Choroid plexus epithelial cell (primary cell): ENCODE measurements at regions not wholly inside any gene's neighbourhood (a gene's known extent, or its start where the extent isn't known, plus 50 kb on each side); places are given as distances from the start of the nearest gene placed in this dataset.
"Not testable (repeated sequence)": the region's sequence is repeated elsewhere in the genome, so short reads cannot be mapped to it uniquely, and the experiment has no call there.

ENCODE experiments used
- DNase-seq: peaks from one replicate; pipeline ENCODE4 v3.0.0-alpha.2; 2010; ENCODE audit warnings: low read depth
- H3K4me3 ChIP-seq: 2 replicates; pipeline ENCODE4 v1.5.1; 2011; ENCODE audit warnings: low read depth, mild to moderate bottlenecking, control low read depth, low read length, moderate library complexity
- TF ChIP-seq, protein P1 (sequence below): conservative IDR thresholded peaks from 2 replicates; pipeline ENCODE4 v1.5.1; 2011; ENCODE audit warnings: low read depth, mild to moderate bottlenecking, control low read depth, inconsistent platforms, low read length, moderate library complexity

DNA sequence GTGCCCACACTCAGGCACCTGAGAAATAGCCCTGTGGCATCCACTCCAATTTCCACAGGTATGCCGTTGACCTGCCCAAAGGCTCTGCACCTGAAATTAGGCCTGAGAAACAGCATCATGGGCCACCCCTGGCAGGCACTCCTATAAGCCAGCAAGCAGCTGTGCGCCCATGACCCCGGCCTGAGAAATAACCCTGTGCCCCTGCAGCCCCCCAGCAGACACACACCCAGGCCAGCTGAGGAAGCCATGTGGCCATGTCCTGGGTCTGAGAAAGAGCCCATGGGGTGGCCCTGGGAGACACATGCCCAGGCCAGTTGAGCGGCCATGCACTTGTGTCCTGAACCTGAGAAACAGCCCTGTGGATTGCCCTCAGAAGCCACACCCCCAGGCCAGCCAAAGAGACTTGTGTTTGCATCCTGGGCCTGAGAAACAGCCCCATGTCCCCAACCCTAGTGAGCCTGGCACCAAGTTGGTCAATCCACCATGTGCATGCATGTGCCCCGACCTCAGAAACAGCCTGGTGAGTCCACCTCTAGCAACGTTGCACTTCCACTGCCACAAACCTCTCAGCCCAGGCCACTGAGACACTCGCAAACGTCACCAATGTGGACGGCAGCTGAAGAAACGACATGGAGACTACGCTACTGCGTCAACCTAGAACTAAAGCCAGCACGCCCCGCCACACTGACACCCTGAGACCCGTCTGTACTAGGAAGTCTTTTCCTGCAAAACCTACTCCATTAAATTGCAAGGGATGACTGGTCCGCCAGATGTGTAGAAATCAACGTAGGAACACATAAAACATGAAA, 411.9 kb downstream of the TMEM121 start:
- no peak for DNase-seq
- no peak overlapping the region for H3K4me3 ChIP-seq
- TF ChIP-seq, protein P1, sequence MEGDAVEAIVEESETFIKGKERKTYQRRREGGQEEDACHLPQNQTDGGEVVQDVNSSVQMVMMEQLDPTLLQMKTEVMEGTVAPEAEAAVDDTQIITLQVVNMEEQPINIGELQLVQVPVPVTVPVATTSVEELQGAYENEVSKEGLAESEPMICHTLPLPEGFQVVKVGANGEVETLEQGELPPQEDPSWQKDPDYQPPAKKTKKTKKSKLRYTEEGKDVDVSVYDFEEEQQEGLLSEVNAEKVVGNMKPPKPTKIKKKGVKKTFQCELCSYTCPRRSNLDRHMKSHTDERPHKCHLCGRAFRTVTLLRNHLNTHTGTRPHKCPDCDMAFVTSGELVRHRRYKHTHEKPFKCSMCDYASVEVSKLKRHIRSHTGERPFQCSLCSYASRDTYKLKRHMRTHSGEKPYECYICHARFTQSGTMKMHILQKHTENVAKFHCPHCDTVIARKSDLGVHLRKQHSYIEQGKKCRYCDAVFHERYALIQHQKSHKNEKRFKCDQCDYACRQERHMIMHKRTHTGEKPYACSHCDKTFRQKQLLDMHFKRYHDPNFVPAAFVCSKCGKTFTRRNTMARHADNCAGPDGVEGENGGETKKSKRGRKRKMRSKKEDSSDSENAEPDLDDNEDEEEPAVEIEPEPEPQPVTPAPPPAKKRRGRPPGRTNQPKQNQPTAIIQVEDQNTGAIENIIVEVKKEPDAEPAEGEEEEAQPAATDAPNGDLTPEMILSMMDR: no peak

GRCh38 chr14:105938959-105939358, 412.6 kb downstream of the TMEM121 start:
- no peak overlapping the region for H3K4me3 ChIP-seq
- DNase-seq: no peak
- TF ChIP-seq, protein P1: no peak

DNA sequence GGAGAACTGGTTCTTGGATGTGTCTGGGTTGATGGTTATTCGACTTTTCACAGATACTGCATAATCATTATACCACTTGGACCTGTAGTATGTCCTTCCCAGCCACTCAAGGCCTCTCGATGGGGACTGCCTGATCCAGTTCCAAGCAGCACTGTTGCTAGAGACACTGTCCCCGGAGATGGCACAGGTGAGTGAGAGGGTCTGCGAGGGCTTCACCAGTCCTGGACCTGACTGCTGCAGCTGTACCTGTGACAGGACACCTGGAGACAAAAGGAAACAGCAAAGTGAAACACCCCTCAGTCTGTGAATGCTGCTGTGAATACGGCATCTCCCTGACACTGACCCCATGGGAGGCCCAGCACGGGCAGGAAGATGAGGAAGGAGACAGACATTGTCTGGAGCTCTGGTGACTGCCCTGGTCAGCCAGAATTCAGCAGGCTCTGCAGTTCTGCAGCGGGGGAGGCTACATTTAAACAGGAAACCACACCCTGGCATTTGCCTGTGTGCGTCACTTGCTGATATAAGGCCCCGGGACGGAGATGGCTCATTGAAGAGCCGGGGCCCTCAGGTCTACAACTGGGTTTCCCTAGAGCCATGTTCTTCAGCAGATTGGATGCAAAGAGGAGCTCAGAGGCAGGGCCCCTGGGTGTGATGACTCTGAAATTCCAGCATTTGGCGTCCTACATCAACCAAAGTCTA, 413.6 kb downstream of the TMEM121 start:
- no peak overlapping the region for H3K4me3 ChIP-seq
- TF ChIP-seq, protein P1: no peak
- DNase-seq: no peak

GRCh38 chr14:105940534-105941225, 414.3 kb downstream of the TMEM121 start:
- TF ChIP-seq, protein P1: no peak
- H3K4me3 ChIP-seq: no peak overlapping the region

GRCh38 chr14:105941226-105942166, 415.1 kb downstream of the TMEM121 start:
- TF ChIP-seq, protein P1: no peak
- no peak for DNase-seq
- no peak overlapping the region for H3K4me3 ChIP-seq

More at GRCh38 chr14:105940534-105941225, 414.3 kb downstream of the TMEM121 start:
- no peak for DNase-seq

DNA sequence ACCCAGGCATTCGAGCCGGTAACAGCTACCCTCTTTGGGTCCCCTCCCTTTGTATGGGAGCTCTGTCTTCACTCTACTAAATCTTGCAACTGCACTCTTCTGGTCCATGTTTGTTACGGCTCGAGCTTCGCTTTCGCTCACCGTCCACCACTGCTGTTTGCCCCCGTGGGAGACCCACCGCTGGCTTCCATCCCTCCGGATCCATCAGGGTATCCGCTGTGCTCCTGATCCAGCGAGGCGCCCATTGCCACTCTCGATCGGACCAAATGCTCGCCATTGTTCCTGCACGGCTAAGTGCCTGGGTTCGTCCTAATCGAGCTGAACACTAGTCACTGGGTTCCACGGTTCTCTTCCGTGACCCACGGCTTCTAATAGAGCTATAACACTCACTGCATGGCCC, 416.3 kb downstream of the TMEM121 start:
- DNase-seq, H3K4me3 ChIP-seq: not testable (repeated sequence)
